NCI-H446 (cell line): ENCODE measurements at regions not wholly inside any gene's neighbourhood (a gene's known extent, or its start where the extent isn't known, plus 50 kb on each side); places are given as distances from the start of the nearest gene placed in this dataset.
"Not testable (repeated sequence)": the region's sequence is repeated elsewhere in the genome, so short reads cannot be mapped to it uniquely, and the experiment has no call there.

Experiments used
- DNase-seq, 2 experiments: peaks; one replicate each; lab custom pipeline; 2025; lab: John Stamatoyannopoulos, UW

DNA sequence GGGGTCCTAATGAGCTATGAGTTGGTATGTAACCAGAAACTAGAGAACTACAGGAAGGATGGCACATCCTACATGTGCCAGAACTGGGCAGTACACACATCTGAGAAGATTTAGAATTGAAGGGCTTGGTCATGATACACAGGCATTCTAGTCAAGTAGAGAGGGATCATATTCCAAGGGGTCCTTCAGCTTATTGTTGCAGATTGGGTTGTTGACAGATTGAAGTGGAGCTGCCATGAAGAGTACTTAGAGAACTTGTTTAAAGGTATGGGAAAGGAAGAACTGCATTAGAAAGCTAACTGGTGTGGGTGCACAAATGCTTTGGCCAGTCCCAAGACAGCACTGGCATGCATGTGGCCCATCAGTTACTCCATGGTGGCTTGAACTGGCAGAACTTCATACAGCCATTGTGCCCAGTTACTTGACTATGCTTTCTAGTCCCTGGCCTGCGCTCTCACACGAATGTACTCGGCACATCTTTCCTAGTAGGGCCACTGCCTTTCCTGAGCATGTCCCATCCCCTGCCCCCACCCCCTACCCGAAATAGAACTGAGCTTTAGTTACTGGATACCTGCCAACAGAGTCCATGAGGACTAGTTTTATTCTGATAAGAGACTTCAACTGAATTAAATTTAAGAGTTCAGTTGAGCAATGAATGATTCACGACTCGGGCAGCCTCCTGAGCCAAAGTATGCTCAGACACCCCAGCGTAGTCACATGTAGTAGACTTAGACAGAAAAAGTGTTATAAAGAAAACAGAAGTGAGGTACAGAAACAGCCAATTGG is 64.0 kb downstream of the CCNG2 start:
- DNase-seq: no peak

GRCh38 chr4:77225022-77225421 is 68.0 kb downstream of the CCNG2 start:
- no peak for DNase-seq

DNA sequence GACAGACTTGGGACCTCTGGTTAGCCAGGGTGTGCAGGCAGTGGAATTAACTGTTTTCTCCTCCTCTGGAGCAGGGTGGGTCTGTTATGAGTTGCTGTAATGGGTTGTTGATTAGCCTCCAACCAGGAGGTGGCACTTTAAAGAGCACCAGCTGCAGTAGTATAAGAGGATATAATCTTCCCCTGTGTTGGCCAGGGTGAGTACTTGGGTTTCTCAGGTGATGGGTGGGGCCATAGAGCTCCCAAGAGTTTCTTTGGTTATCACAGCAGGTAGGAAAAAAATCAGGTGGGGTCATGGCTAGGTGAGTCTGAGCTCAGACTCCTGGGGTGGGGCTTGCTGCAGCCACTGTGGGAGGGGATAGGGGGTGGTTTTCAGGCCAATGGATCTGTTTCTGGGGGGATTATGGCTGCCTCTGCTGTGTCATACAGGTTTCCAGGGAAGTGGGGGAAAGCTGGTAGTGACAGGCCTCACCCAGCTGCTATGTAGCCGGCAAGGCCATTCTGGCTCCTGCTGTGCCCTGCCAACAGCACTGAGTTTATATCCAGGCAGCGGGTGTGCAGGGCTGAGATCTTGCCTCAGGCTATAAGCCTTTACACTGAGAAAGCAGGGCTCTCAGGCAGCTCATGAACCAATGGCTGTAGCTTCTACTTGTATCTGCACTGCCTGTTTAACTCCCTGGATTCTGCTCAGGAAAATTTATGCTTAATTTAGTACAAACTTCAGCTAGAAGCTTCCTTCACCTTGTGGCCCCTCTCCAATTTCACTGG is 70.1 kb downstream of the CCNG2 start:
- no peak for DNase-seq

DNA sequence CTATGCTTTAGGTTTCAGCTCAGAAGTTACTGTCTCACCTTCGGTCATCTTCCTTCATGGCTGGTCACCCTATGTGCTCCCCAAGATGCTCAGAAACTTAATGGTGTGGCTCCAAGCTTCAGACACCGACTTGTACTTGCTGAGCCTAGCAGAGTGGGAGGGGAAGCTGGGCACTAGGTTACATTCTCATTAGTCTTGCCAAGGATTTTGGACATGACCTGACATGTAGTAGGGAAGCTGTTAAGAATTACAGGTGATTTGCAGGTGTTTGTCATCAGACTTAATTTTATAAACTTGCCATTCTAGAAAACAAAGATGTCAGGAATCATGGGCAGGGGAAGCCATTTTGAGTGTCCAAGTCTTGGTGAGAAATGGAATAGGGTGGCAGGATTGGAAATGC is 72.4 kb downstream of the CCNG2 start:
- DNase-seq: no peak

GRCh38 chr4:77232653-77233052 is 75.6 kb downstream of the CCNG2 start:
- DNase-seq: no peak

DNA sequence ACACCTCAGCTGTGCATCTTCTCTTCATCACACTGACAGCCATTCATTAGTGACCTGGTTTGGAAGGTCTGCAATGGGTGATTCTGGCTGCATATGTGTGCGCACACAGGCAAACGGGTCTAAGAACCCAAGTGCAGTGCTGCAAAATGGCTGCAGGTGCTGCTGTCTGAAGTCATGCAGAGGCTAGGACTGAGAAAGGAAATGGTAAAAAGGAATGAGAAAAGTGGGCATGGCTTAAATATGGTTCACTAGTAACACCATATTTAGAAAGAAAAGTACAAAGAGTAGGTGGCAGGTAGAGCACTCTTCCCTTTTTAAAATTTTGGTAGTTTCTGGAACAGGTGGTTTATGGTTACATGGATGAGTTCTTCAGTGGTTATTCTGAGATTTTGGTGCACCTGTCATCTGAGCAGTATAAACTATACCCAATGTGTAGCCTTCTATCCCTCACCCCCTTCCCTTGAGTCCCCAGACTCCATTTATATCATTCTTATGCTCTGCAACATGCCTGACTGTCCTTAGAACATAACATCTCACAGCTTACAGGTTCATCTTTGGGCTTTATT is 78.4 kb downstream of the CCNG2 start:
- DNase-seq: no peak

DNA sequence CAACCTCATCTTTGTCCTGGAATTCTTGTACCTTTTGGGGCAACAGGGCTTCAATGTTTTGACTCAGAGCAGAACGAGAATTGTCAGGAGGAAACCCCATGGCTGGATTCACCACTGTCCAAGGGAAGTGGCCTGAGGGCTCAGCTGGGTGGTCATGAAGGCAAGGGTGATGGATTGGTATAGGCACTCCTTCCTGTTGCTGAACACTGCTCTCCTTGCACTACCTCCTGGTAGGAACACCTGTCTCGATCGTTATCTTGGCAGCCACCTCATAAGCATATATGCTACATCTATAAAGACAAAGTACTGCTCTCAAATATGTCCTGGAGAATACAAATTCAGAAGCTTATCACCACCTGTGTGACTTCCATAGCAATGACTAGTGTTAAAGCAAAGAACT is 79.8 kb downstream of the CCNG2 start:
- no peak for DNase-seq

- DNase-seq: peak; percentile 7 to 47
Measured at GRCh38 chr4:77240469-77241066, 83.6 kb downstream of the CCNG2 start.

GRCh38 chr4:77248805-77249204 is 91.8 kb downstream of the CCNG2 start:
- no peak for DNase-seq

- no peak for DNase-seq
Measured at GRCh38 chr4:77251751-77252150, 94.7 kb downstream of the CCNG2 start.

- DNase-seq: no peak
Measured at GRCh38 chr4:77263247-77263646, 106.2 kb downstream of the CCNG2 start.

- not testable (repeated sequence) for DNase-seq
Measured at GRCh38 chr4:77263976-77264375, 107.0 kb downstream of the CCNG2 start.

DNA sequence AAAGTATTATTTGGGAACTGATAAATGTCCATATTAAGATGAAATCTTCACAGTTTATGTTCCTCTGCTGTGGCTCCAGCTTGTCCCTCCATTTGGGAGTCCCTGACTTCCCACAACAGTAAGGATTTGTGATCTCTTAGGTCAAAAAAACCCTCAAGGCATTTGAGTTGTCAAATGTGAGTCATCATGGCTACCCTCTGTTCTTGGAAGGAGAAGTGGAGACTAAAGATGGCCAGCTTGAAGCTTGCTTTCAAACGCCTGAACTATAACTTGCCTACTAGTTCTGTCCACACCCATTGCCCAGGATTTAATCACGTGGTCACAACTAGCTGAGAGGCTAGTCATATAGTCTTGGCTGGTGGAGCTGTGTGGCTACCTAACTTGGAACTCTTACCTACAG is 107.8 kb downstream of the CCNG2 start:
- DNase-seq: no peak

DNA sequence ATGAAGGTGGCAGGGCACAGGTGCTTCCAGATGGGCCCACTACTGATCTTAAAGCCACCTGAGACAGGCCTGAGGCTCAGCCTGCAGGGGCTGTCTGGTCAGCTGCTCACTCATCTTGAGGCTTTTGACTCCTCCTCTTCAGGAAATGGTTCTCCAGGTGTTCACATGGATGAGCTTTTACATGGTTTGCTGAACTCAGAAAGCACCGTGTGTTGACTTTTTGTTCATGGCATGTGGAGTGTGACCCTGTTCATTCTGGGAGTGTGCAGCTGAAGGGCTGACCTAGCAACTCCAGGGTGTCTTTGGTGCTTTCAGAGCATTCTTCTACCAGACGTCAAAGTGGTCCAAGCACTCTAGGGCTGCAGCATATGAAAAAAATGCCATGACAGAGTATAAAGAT is 111.1 kb downstream of the CCNG2 start:
- no peak for DNase-seq

DNA sequence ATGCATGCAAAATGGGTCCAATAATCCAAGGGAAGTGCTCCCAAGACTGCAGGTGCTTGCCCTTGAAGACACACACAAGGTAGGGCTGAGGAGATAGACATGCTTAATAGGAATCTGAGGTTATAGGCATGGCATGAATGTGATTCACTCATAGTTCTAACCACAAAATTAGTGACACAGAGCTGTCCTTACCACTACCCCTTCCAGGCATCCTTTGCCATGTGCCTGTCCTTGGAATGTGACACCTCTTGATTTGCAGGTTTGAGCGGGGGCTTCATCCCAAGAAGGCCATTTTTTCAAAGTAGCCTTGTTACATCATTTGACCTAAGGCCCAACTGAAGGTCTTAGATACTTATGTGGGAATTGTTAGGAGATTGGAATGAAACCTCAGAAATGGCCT is 112.5 kb downstream of the CCNG2 start:
- DNase-seq: no peak

DNA sequence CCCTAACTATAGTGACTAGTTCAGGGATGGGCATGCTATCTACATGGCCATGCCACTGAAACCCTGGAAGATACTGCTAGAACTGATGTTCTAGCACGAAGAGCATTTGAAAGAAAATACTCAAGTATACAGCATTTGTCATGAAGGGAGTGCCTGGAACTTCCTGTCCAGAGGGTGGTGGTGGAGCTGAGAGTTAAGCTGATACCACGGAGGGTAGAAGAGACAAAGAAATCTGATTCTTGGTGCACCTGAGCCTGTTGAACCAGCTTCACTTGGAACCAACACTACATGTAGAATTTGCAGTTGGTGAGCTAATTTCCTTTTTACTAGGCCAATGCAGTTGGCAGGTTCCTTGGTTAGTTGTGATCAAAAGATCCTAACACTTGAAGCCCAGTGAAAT is 116.4 kb downstream of the CCNG2 start:
- DNase-seq: no peak

- not testable (repeated sequence) for DNase-seq
Measured at GRCh38 chr4:77279114-77279513, 122.1 kb downstream of the CCNG2 start.

DNA sequence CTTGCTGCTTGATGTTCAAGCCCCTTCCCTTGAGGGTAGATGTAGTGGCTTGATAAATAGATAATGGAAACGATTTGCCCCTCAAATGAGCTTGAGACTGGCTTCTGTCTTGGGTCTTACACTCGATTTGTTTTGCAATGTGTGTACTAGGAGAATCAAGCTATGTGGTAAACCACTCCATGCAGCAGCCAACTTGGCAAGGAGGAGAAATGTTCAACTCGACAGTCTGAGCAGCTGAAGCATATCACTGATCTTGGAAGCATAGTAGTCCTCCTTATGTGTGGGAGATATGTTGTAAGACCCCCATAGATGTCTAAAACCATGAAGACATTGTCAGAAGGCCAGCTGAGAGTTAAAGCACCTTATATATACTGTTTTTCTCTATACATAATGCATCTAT is 125.3 kb downstream of the CCNG2 start:
- DNase-seq: no peak

DNA sequence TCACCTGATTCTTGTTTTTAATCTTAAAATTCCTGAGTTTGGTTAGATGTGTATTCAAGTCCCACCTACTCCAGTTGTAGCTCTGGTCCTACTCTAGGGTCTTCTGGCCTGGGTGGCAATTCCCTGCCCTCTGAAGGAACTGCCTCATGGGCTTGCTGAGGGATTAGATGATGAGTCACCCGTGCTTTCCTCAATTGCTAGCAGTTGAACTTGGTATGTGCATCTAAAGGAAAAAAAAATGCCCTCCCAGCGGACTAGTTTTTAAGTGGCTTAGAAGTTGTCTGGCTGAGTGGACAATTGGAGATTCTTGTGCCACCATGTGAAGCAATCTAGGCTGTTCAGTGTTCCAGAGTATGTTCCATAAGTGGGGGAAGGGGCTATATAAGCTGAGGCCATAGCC is 127.0 kb downstream of the CCNG2 start:
- DNase-seq: no peak

DNA sequence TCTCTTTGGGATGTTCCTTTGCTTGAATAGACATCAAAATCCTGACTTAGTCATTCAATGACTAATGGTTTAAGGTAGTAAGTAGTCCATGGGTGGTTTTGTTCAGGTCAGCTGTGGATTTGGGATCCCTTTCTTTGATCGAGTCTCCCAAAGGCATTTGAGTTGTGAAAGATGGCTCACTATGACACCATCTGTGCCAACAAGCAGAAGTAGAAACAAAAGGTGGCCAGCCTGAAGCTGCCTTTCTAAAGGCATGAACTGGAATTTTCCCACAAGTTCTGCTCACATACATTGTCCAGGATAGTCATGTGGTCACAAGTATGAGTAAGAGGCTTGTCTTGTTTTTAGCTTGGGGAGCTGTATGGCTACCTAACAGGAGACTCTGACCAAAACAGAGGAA is 129.9 kb downstream of the CCNG2 start:
- DNase-seq: no peak

GRCh38 chr4:77293426-77293825 is 136.4 kb downstream of the CCNG2 start:
- DNase-seq: no peak

DNA sequence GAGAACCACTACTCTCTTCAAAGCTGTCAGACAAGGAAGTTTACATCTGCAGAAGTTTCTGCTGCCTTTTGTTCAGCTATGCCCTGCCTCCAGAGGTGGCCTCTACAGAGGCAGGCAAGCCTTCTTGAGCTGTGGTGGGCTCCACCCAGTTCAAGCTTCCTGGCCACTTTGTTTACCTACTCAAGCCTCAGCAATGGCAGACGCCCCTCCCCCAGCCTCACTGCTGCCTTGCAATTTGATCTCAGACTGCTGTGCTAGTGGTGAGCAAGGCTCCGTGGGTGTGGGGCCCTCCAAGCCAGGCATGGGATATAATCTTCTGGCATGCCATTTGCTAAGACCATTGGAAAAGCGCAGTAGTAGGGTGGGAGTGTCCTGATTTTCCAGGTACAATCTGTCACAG is 144.0 kb downstream of the CCNG2 start:
- DNase-seq: not testable (repeated sequence)

DNA sequence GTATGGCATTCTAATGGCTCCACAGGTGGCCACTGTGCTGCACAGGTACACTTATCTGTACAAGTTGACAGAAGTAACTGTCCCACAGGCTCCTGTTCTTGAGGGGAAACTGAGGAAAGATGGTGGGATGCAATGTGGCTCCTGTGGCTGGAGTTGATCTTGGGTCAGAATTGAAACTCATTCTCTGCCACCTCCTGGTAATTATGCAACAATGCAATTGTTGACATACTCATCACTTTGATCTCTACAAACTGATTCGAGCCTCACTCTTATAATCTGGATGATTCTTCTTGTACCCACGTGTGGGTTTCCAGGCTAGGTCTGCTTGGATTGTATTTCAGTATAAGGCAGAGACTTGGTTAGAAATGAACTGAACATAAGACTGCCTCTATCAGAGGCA is 148.8 kb downstream of the CCNG2 start:
- DNase-seq: no peak
